ENCODE measurements at regions not wholly inside any gene's neighbourhood (a gene's known extent, or its start where the extent isn't known, plus 50 kb on each side); places are given as distances from the start of the nearest gene placed in this dataset.

DNA sequence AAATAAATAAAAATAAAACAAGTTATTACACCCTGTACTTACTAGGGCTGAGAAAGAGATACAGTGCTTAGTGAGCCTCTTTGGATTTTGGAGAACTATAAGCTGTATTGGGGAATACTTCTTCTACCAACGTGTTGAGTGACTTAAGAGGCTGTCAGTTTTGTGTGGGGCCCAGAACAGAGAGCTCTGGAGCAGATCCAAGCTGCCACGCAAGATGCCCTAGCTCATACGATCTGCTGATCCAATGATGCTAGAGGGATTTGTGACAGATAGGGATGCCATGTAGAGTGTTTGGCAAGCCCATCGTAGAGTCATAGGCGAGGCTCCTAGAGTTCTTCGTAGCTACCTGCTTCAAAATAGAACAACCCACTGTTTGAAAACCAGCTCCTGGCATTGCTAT is 60.3 kb upstream of the KLF3 start:
- TF ChIP-seq, protein P1, sequence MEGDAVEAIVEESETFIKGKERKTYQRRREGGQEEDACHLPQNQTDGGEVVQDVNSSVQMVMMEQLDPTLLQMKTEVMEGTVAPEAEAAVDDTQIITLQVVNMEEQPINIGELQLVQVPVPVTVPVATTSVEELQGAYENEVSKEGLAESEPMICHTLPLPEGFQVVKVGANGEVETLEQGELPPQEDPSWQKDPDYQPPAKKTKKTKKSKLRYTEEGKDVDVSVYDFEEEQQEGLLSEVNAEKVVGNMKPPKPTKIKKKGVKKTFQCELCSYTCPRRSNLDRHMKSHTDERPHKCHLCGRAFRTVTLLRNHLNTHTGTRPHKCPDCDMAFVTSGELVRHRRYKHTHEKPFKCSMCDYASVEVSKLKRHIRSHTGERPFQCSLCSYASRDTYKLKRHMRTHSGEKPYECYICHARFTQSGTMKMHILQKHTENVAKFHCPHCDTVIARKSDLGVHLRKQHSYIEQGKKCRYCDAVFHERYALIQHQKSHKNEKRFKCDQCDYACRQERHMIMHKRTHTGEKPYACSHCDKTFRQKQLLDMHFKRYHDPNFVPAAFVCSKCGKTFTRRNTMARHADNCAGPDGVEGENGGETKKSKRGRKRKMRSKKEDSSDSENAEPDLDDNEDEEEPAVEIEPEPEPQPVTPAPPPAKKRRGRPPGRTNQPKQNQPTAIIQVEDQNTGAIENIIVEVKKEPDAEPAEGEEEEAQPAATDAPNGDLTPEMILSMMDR (IDR thresholded peaks at IDR 0.05; ENCODE audit: control extremely low read depth, extremely low read depth, low read depth, missing control alignments), result no peak
- POLR2A ChIA-PET, result no interaction called here
- no peak for DNase-seq (ENCODE audit: extremely low spot score)
- CTCF ChIA-PET, result interaction anchor here (0.7 to 1.3 kb wide), 3 partner anchors 9 to 193 kb away, joined by 3 to 4 read pairs (median 3); no protein-coding TSS in a partner anchor

DNA sequence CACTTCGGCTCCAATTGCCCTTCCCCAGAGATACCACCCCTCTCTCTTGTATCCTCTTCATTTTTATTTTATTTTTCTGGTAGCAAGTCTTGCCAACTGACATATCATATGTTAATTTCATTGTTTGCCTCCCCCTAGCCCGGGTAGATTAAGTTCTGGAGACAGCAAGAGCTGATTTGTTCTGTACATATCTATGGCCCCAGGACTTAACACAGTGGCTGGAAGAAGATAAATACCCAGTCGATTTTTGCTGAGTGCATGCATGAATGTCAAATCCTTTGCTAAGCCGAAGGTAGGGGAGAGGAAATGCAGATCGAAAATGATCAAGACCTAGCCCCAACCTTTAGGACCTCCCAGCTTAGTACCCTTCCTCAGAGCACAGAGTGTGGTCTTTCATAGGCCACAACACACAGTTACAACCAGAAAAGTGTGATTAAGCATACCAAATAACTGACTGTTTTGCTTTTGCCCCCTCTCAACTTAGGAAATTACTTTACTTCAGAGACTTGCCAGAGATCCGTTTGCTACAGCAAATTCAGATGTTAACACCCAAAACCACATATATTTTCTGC is 58.7 kb upstream of the KLF3 start:
- ChIA-PET POLR2A (no interaction called here), CTCF (interaction anchor here (1.1 to 1.3 kb wide), 2 partner anchors 18 to 195 kb away, joined by 3 read pairs; no protein-coding TSS in a partner anchor)
- DNase-seq (ENCODE audit: extremely low spot score), result no peak
- TF ChIP-seq, protein P1 (IDR thresholded peaks at IDR 0.05; ENCODE audit: control extremely low read depth, extremely low read depth, low read depth, missing control alignments), result no peak

DNA sequence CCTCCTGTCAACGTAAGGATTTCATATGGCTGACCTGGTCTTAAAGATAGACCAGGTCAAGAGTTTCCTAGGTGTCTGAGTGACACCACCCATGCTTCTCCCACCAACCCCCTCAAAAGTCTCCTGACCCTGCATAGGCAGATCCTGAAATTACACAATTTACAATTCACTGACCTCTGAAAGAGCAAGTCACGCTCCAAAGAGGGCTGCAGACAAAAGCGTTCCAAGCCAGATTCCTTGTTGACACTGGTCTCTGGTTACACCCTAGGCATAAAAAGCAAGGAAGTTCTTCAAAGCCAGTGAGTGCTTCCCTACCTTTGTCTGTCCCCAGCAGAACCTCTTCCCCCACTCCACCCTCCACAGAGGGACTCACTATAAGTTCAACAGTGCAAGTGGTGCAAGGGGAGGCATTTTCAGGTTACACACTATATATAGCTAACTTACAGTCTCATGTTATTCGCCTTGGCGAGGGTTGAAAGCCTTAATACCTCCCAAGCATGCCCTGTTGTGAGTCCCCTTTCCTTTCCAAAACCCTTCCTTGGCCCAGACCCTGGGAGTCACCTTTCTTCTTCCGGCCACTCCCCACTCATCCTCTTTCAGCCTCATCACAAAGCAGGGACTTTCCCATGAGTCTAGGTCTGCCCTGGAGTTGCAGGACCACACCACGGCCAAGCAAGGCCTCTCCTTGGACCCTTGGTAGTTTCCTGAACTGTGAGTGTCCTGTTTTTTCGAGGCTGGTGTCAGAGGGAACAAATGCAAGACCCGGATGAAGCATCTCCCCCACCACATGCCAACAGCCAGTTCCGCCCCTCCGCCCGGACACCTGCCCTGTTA is 58.0 kb upstream of the KLF3 start:
- no peak for DNase-seq (ENCODE audit: extremely low spot score)
- CTCF ChIA-PET, result no interaction called here

DNA sequence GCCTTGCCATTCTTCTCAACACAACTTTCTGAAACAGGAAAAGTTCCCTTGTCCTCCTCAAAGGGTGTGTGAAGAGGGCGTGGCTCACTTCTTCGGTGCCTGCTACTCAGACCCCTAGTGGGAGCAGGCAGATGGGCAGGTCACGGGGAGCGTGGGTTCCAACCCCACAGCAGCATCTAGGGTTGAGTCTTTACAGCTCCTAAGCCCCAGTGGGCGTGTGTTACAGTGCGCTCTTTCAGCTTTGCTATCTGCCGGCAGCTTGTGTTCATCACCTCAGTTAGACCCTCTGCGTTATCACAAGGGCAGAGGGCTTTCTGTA is 57.5 kb upstream of the KLF3 start:
- no peak for DNase-seq (ENCODE audit: extremely low spot score)
- TF ChIP-seq, protein P1 (IDR thresholded peaks at IDR 0.05; ENCODE audit: control extremely low read depth, extremely low read depth, low read depth, missing control alignments), result no peak
- ChIA-PET CTCF (no interaction called here), POLR2A (no interaction called here)

More for the DNA sequence above, 58.0 kb upstream of the KLF3 start:
- POLR2A ChIA-PET, result no interaction called here
- TF ChIP-seq, protein P1 (IDR thresholded peaks at IDR 0.05; ENCODE audit: control extremely low read depth, extremely low read depth, low read depth, missing control alignments), result no peak

DNA sequence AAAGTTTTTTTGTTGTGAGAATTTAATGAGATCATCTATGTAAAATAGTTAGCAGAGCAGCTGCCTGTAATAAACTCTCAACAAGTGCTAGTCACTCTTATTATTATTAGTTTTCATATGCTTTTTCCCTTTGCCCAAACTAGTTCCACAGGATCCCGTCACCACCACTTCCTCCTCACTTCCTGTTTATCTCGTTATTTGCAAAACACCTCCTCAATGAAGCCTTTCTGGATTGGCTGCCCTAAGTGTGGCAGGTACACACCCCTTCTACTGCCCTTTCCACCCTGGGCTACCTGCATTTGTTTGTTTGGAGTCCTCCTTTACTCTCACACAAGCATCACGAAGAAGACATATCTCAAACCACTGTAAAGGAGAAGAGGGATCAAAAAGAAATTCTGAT is 54.4 kb upstream of the KLF3 start:
- CTCF ChIA-PET, result interaction anchor here (1.4 kb wide), 1 partner anchor 11 kb away, joined by 3 read pairs; no protein-coding TSS in a partner anchor
- TF ChIP-seq, protein P1 (IDR thresholded peaks at IDR 0.05; ENCODE audit: control extremely low read depth, extremely low read depth, low read depth, missing control alignments), result no peak
- POLR2A ChIA-PET, result no interaction called here
- no peak for DNase-seq (ENCODE audit: extremely low spot score)

DNA sequence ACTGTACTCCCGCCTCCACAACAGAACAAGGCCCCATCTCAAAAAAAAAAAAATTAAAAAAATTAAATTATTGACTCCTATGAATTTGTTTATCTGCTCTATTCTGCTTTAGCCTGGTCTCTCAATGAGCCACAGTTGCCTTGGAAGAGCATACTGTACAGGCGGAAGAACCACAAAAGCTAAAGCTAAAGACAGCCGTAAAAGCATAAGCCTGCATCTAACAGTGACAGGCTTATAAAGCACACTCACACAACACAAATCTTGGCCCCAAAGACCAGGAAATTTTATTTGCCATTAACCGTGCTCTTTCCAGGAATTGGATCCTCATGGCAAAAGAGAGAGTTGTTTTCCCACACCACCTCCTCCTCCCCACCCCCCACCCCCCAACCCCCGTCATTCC is 53.5 kb upstream of the KLF3 start:
- POLR2A ChIA-PET, result no interaction called here
- TF ChIP-seq, protein P1 (IDR thresholded peaks at IDR 0.05; ENCODE audit: control extremely low read depth, extremely low read depth, low read depth, missing control alignments), result no peak
- CTCF ChIA-PET, result interaction anchor here (1.4 kb wide), 1 partner anchor 12 kb away, joined by 3 read pairs; no protein-coding TSS in a partner anchor
- no peak for DNase-seq (ENCODE audit: extremely low spot score)

All from GM10248 (cell line).